H1 (cell line): ENCODE measurements at regions not wholly inside any gene's neighbourhood (a gene's known extent, or its start where the extent isn't known, plus 50 kb on each side); places are given as distances from the start of the nearest gene placed in this dataset.

ENCODE experiments used
- GABPA ChIP-seq: IDR thresholded peaks from 2 replicates; pipeline ENCODE4 v1.6.1; 2011; ENCODE audit warnings: mild to moderate bottlenecking, low read length, moderate library complexity, borderline replicate concordance; ENCODE audit not compliant: insufficient read depth
- NRF1 ChIP-seq: IDR thresholded peaks from 2 replicates; pipeline ENCODE4 v1.6.1; 2011; ENCODE audit warnings: mild to moderate bottlenecking, low read depth, low read length, improper control_type of control experiment
- RBBP5 ChIP-seq: IDR thresholded peaks from 2 replicates; pipeline ENCODE4 v1.7.1; 2012; ENCODE audit warnings: low read depth, mild to moderate bottlenecking, inconsistent platforms, low read length, moderate library complexity, borderline replicate concordance
- RNF2 ChIP-seq: fragments of 200-900, 300-1000 bp; sonication (generic); IDR thresholded peaks from 2 replicates; pipeline ENCODE4 v1.7.1; 2016; ENCODE audit warnings: borderline replicate concordance, low read depth, mild to moderate bottlenecking, antibody characterized with exemption, low read length; ENCODE audit not compliant: poor library complexity, severe bottlenecking; ENCODE audit errors: missing control alignments

GRCh38 chr2:43136876-43137275 lies 89.5 kb downstream of the ZFP36L2 start (continued):
- TF ChIP-seq RNF2 (no peak), NRF1 (no peak), RBBP5 (no peak), GABPA (no peak)
